GM12878 (cell line): ENCODE measurements at regions not wholly inside any gene's neighbourhood (a gene's known extent, or its start where the extent isn't known, plus 50 kb on each side); places are given as distances from the start of the nearest gene placed in this dataset.

Experiments
- ATAC-seq: fragments of 200-7000 bp; cut with Tn5 transposase; 3 replicates; pipeline ENCODE4 v1.9.1; 2020; ENCODE audit warnings: mild to moderate bottlenecking, moderate library complexity
- BruUV-seq: library from RNA; stranded (reverse); fragments of 400-500 nt; replicated peaks from 2 replicates; lab custom pipeline; 2021; lab: Mats Ljungman, UMichigan
- CTCF ChIA-PET: fragments of 300-600 bp; sonication (Branson Sonifier 250); formaldehyde crosslinking; extraction: SDS; loops from one replicate; lab custom pipeline; 2021; ENCODE audit warnings: inconsistent platforms; lab: Yijun Ruan, JAX
- POLR2A ChIA-PET: fragments of 350-600 bp; formaldehyde crosslinking; extraction: SDS; loops from one replicate; lab custom pipeline; 2021; ENCODE audit warnings: inconsistent platforms; lab: Charles Lee
- RAD21 ChIA-PET: fragments of 300-600 bp; sonication (Branson Sonifier 250); formaldehyde crosslinking; loops from one replicate; lab custom pipeline; 2023; ENCODE audit warnings: antibody characterized with exemption; ENCODE audit not compliant: unreplicated experiment; lab: Charles Lee
- SMC1A ChIA-PET: fragments of 300-600 bp; sonication (Branson Sonifier 250); formaldehyde crosslinking; loops from one replicate; lab custom pipeline; 2023; ENCODE audit not compliant: unreplicated experiment, uncharacterized antibody; lab: Charles Lee
- DNase-seq: peaks from one replicate; pipeline ENCODE4 v3.0.0-alpha.2; 2011; ENCODE audit warnings: low read depth, low spot score
- FAIRE-seq: peaks from 3 replicates; lab custom pipeline; 2011; peaks lifted over from hg19 to GRCh38; lab: Jason Lieb, UNC
- H2AFZ ChIP-seq: 2 replicates; pipeline ENCODE4 v1.6.0; 2011; ENCODE audit warnings: low read depth, low read length, control low read depth; ENCODE audit not compliant: control insufficient read depth
- H3K27ac ChIP-seq: 2 replicates; pipeline ENCODE4 v1.5.1; 2011; ENCODE audit warnings: control low read depth; ENCODE audit not compliant: control insufficient read depth, insufficient read depth
- H3K27me3 ChIP-seq, 2 experiments: replicated peaks in 1 of 2; 2 replicates each; pipeline versions ENCODE4 v1.6.0 to v1.6.1; 2011; ENCODE audit warnings: low read length in 1 of 2; ENCODE audit not compliant: control insufficient read depth in 2 of 2, insufficient read depth in 2 of 2
- H3K36me3 ChIP-seq, 2 experiments: 2 replicates each; pipeline ENCODE4 v1.5.1; 2011; ENCODE audit warnings: low read length in 1 of 2; ENCODE audit not compliant: control insufficient read depth in 2 of 2, insufficient read depth in 2 of 2
- H3K4me1 ChIP-seq: 2 replicates; pipeline ENCODE4 v1.6.1; 2011; ENCODE audit warnings: mild to moderate bottlenecking, low read length, moderate library complexity, mixed read lengths; ENCODE audit not compliant: control insufficient read depth, insufficient read depth
- H3K4me2 ChIP-seq: 2 replicates; pipeline ENCODE4 v1.6.0; 2011; ENCODE audit warnings: control low read depth; ENCODE audit not compliant: control insufficient read depth, insufficient read depth
- H3K4me3 ChIP-seq: fragments of 200-600 bp; sonication (generic); 2 replicates; pipeline ENCODE4 v1.5.1; 2016
- H3K79me2 ChIP-seq: 2 replicates; pipeline ENCODE4 v1.6.0; 2011; ENCODE audit warnings: low read length; ENCODE audit not compliant: control insufficient read depth, insufficient read depth
- H3K9ac ChIP-seq: 2 replicates; pipeline ENCODE4 v1.8.0; 2011; ENCODE audit warnings: low read length, control low read depth, mixed read lengths; ENCODE audit not compliant: control insufficient read depth, insufficient read depth
- H3K9me3 ChIP-seq: replicated peaks from 3 replicates; pipeline ENCODE4 v1.5.1; 2011; ENCODE audit warnings: mild to moderate bottlenecking, low read length; ENCODE audit not compliant: control insufficient read depth, insufficient read depth
- H4K20me1 ChIP-seq: 2 replicates; pipeline ENCODE4 v1.6.0; 2011; ENCODE audit not compliant: control insufficient read depth, insufficient read depth
- BACH1 ChIP-seq: fragments of 450-650 bp; IDR thresholded peaks from 2 replicates; pipeline ENCODE4 v1.6.1; 2017; ENCODE audit warnings: mild to moderate bottlenecking, borderline replicate concordance
- CBFB ChIP-seq: IDR thresholded peaks from 2 replicates; pipeline ENCODE4 v1.6.1; 2016; ENCODE audit warnings: antibody characterized with exemption, low read depth
- CBX5 ChIP-seq: sonication (generic); IDR thresholded peaks from 2 replicates; pipeline ENCODE4 v1.6.1; 2016; ENCODE audit warnings: low read depth, moderate library complexity, mild to moderate bottlenecking, inconsistent platforms
- HDAC2 ChIP-seq: fragments of 200-600 bp; sonication (generic); IDR thresholded peaks from 2 replicates; pipeline ENCODE4 v1.6.1; 2017
- HDAC6 ChIP-seq: fragments of 200-600 bp; sonication (generic); IDR thresholded peaks from one replicate; pipeline ENCODE4 v1.8.0; 2017; ENCODE audit warnings: antibody characterized with exemption; ENCODE audit not compliant: unreplicated experiment
- JUNB ChIP-seq: IDR thresholded peaks from 2 replicates; pipeline ENCODE4 v1.6.1; 2016; ENCODE audit warnings: antibody characterized with exemption, mild to moderate bottlenecking
- NFYB ChIP-seq: IDR thresholded peaks from 2 replicates; pipeline ENCODE4 v1.6.1; 2011; ENCODE audit warnings: low read depth, mild to moderate bottlenecking, low read length, improper control_type of control experiment, moderate library complexity; ENCODE audit not compliant: insufficient read depth
- POU2F2 ChIP-seq: IDR thresholded peaks from 3 replicates; pipeline ENCODE4 v1.6.1; 2011; ENCODE audit warnings: low read depth, mild to moderate bottlenecking, low read length, borderline replicate concordance
- SUZ12 ChIP-seq: fragments of 200-600 bp; sonication (generic); IDR thresholded peaks from one replicate; pipeline ENCODE4 v1.6.1; 2018; ENCODE audit warnings: antibody characterized with exemption, mild to moderate bottlenecking; ENCODE audit not compliant: unreplicated experiment
- TCF7 ChIP-seq: IDR thresholded peaks from 2 replicates; pipeline ENCODE4 v1.6.1; 2014; ENCODE audit warnings: antibody characterized with exemption, borderline replicate concordance
- ZNF274 ChIP-seq: IDR thresholded peaks from one replicate; pipeline ENCODE4 v1.8.0; 2011; ENCODE audit not compliant: insufficient read length, insufficient read depth
- WGBS: methylation state at CpG from one replicate; pipeline ENCODE4 v1.1.6; 2016; ENCODE audit warnings: low lambda C conversion rate; ENCODE audit not compliant: insufficient replicate concordance, insufficient coverage; ENCODE audit errors: missing lambda C conversion rate; 5-methylcytosine and 5-hydroxymethylcytosine counted together
- in situ Hi-C: fragments of 300-500 bp; cut with MboI; formaldehyde crosslinking; loops from 9 replicates; pipeline ENCODE4 v1.14.3; 2018; ENCODE audit warnings: mixed read lengths
- intact Hi-C: fragments of 100-400 bp; cut with micrococcal nuclease; formaldehyde crosslinking; loops from one replicate; pipeline ENCODE4 v1.14.2; 2022; ENCODE audit not compliant: unreplicated experiment
- TF ChIP-seq, protein P1 (sequence below): IDR thresholded peaks from 2 replicates; pipeline ENCODE4 v1.6.1; 2011; ENCODE audit warnings: borderline replicate concordance, low read depth, mild to moderate bottlenecking, moderate library complexity, mixed read lengths, low read length; ENCODE audit not compliant: insufficient read depth; ENCODE audit errors: extremely low read length
- TF ChIP-seq, protein P2 (sequence below): fragments of 450-650 bp; formaldehyde crosslinking; IDR thresholded peaks from 2 replicates; pipeline ENCODE4 v1.5.0; 2022; ENCODE audit warnings: mild to moderate bottlenecking, missing genetic modification characterization
- TF ChIP-seq, protein P3 (sequence below): fragments of 450-650 bp; IDR thresholded peaks from 2 replicates; pipeline ENCODE4 v1.6.1; 2017; ENCODE audit warnings: low read depth, mild to moderate bottlenecking, moderate library complexity

DNA sequence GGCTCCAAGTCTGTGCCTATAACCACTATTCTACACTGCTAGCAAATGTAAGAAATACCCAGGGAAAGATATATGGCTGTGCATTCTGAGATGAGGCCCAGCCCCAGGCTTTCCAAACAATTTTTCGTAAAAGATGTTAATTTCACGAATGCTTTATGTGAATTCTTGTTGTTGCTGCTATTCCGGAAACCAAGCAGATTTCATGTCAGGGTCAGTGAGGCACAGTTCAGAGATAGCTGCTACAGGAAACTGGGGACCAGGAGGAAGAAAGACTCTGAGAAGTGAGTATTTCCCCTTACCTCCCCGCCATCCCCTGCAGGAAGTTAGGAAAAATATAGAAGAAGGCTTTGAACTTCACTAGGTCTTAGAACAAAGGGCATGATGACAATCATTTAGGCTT, 84.7 kb upstream of the TP53I11 start:
- ChIA-PET RAD21 (no interaction called here), CTCF (no interaction called here), POLR2A (no interaction called here), SMC1A (no interaction called here)
- no peaks in the 10 kb centered on the region; a peak in 1 of 4 replicates for H3K27me3 ChIP-seq
- no peak for FAIRE-seq
- no peak overlapping the region for H3K4me2 ChIP-seq
- H3K4me1 ChIP-seq = peaks cover 5% of the 10 kb centered on the region
- H2AFZ ChIP-seq = no peak overlapping the region
- intact Hi-C loops (no loop called here), in situ Hi-C loops (no loop called here)
- no peaks in the 10 kb centered on the region for H4K20me1 ChIP-seq
- H3K36me3 ChIP-seq = no peaks in the 10 kb centered on the region
- BruUV-seq = no TSS peak
- no peak for ATAC-seq
- H3K4me3 ChIP-seq = no peak overlapping the region
- H3K27ac ChIP-seq = no peak overlapping the region
- peaks cover 4% of the 10 kb centered on the region; the same call in 2 of the 3 replicates for H3K9me3 ChIP-seq
- H3K9ac ChIP-seq = no peak overlapping the region
- no peak for DNase-seq
- WGBS = 16% methylated on average over 4 of the region's 4 CpGs
- H3K79me2 ChIP-seq = no peaks in the 10 kb centered on the region
- TF ChIP-seq, protein P1, sequence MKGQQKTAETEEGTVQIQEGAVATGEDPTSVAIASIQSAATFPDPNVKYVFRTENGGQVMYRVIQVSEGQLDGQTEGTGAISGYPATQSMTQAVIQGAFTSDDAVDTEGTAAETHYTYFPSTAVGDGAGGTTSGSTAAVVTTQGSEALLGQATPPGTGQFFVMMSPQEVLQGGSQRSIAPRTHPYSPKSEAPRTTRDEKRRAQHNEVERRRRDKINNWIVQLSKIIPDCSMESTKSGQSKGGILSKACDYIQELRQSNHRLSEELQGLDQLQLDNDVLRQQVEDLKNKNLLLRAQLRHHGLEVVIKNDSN = no peak
- no peak for TF ChIP-seq HDAC2
- TF ChIP-seq POU2F2 = no peak
- no peak for TF ChIP-seq CBFB
- no peak for TF ChIP-seq SUZ12
- no peak for TF ChIP-seq NFYB
- no peak for TF ChIP-seq HDAC6
- no peak for TF ChIP-seq JUNB

DNA sequence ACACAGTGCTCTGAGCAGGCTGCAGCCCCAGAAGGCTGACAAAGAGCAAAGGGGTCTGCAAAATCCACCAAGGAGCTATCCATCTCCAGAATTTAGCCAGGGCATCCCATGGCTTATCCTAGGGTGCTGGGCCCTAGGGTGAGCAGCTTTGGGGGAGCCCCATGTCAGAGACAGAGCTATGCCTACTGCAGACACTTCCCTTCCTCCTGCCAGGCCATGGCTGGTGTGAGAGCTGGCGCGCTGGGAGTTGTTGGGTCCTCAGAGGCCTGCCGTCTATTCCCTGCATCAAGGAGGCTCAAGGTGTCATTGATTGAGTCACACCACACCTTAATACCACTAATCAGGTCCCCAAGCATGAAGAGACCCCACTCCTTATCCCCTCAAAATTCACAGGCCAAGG, 85.3 kb upstream of the TP53I11 start:
- Histone ChIP-seq H3K9ac (no peak overlapping the region), H3K36me3 (no peaks in the 10 kb centered on the region), H4K20me1 (no peaks in the 10 kb centered on the region), H3K27ac (no peak overlapping the region), H3K79me2 (no peaks in the 10 kb centered on the region), H3K4me3 (no peak overlapping the region), H3K27me3 (no peaks in the 10 kb centered on the region; a peak in 1 of 4 replicates), H3K4me1 (peaks cover 5% of the 10 kb centered on the region), H3K4me2 (no peak overlapping the region), H2AFZ (no peak overlapping the region), H3K9me3 (peaks cover 4% of the 10 kb centered on the region; the same call in 2 of the 3 replicates)
- POLR2A ChIA-PET = no interaction called here
- no TSS peak for BruUV-seq
- SMC1A ChIA-PET = no interaction called here
- DNase-seq (no peak), FAIRE-seq (no peak), ATAC-seq (no peak)
- RAD21 ChIA-PET = no interaction called here
- in situ Hi-C loops (no loop called here), intact Hi-C loops (no loop called here)
- WGBS = 64% methylated on average over 3 of the region's 3 CpGs
- CTCF ChIA-PET = no interaction called here
- TF ChIP-seq TCF7 = no peak
- no peak for TF ChIP-seq CBX5
- TF ChIP-seq, protein P2, sequence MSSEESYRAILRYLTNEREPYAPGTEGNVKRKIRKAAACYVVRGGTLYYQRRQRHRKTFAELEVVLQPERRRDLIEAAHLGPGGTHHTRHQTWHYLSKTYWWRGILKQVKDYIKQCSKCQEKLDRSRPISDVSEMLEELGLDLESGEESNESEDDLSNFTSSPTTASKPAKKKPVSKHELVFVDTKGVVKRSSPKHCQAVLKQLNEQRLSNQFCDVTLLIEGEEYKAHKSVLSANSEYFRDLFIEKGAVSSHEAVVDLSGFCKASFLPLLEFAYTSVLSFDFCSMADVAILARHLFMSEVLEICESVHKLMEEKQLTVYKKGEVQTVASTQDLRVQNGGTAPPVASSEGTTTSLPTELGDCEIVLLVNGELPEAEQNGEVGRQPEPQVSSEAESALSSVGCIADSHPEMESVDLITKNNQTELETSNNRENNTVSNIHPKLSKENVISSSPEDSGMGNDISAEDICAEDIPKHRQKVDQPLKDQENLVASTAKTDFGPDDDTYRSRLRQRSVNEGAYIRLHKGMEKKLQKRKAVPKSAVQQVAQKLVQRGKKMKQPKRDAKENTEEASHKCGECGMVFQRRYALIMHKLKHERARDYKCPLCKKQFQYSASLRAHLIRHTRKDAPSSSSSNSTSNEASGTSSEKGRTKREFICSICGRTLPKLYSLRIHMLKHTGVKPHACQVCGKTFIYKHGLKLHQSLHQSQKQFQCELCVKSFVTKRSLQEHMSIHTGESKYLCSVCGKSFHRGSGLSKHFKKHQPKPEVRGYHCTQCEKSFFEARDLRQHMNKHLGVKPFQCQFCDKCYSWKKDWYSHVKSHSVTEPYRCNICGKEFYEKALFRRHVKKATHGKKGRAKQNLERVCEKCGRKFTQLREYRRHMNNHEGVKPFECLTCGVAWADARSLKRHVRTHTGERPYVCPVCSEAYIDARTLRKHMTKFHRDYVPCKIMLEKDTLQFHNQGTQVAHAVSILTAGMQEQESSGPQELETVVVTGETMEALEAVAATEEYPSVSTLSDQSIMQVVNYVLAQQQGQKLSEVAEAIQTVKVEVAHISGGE = no peak
- TF ChIP-seq, protein P3, sequence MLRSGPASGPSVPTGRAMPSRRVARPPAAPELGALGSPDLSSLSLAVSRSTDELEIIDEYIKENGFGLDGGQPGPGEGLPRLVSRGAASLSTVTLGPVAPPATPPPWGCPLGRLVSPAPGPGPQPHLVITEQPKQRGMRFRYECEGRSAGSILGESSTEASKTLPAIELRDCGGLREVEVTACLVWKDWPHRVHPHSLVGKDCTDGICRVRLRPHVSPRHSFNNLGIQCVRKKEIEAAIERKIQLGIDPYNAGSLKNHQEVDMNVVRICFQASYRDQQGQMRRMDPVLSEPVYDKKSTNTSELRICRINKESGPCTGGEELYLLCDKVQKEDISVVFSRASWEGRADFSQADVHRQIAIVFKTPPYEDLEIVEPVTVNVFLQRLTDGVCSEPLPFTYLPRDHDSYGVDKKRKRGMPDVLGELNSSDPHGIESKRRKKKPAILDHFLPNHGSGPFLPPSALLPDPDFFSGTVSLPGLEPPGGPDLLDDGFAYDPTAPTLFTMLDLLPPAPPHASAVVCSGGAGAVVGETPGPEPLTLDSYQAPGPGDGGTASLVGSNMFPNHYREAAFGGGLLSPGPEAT = no peak
- TF ChIP-seq ZNF274 = no peak
- no peak for TF ChIP-seq BACH1
